DOHH2 (cell line): ENCODE measurements at regions not wholly inside any gene's neighbourhood (a gene's known extent, or its start where the extent isn't known, plus 50 kb on each side); places are given as distances from the start of the nearest gene placed in this dataset.

Experiments
- EZH2phosphoT487 ChIP-seq: fragments of 200-600 bp; sonication (generic); IDR thresholded peaks from 2 replicates; pipeline ENCODE4 v1.6.1; 2017; ENCODE audit warnings: borderline replicate concordance, mild to moderate bottlenecking, antibody characterized with exemption, low read length, moderate library complexity, mixed read lengths
- TF ChIP-seq, protein P1 (sequence below): fragments of 200-600 bp; sonication (generic); IDR thresholded peaks from one replicate; pipeline ENCODE4 v1.5.1; 2014; ENCODE audit warnings: antibody characterized with exemption, mild to moderate bottlenecking, low read depth, low read length; ENCODE audit not compliant: poor library complexity, severe bottlenecking

- TF ChIP-seq, protein P1, sequence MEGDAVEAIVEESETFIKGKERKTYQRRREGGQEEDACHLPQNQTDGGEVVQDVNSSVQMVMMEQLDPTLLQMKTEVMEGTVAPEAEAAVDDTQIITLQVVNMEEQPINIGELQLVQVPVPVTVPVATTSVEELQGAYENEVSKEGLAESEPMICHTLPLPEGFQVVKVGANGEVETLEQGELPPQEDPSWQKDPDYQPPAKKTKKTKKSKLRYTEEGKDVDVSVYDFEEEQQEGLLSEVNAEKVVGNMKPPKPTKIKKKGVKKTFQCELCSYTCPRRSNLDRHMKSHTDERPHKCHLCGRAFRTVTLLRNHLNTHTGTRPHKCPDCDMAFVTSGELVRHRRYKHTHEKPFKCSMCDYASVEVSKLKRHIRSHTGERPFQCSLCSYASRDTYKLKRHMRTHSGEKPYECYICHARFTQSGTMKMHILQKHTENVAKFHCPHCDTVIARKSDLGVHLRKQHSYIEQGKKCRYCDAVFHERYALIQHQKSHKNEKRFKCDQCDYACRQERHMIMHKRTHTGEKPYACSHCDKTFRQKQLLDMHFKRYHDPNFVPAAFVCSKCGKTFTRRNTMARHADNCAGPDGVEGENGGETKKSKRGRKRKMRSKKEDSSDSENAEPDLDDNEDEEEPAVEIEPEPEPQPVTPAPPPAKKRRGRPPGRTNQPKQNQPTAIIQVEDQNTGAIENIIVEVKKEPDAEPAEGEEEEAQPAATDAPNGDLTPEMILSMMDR = no peak
- TF ChIP-seq EZH2phosphoT487 = no peak
Measured at GRCh38 chr6:103002282-103002681, 1608.8 kb downstream of the GRIK2 start.
